Keratinocyte (primary cell): ENCODE measurements at regions not wholly inside any gene's neighbourhood (a gene's known extent, or its start where the extent isn't known, plus 50 kb on each side); places are given as distances from the start of the nearest gene placed in this dataset.

Experiments used
- DNase-seq: peaks from one replicate; pipeline ENCODE4 v3.0.0-alpha.2; 2011; ENCODE audit warnings: low read depth, missing footprints, low spot score
- FAIRE-seq: peaks from 2 replicates; lab custom pipeline; 2011; peaks lifted over from hg19 to GRCh38; lab: Jason Lieb, UNC
- H2AFZ ChIP-seq: 2 replicates; pipeline ENCODE4 v1.6.0; 2012; ENCODE audit warnings: low read length, control low read depth, inconsistent platforms; ENCODE audit not compliant: control insufficient read depth
- H3K27ac ChIP-seq: 2 replicates; pipeline ENCODE4 v1.5.1; 2011; ENCODE audit warnings: low read length; ENCODE audit not compliant: control insufficient read depth, insufficient read depth
- H3K27me3 ChIP-seq: 3 replicates; pipeline ENCODE4 v1.6.0; 2011; ENCODE audit warnings: low read length; ENCODE audit not compliant: control insufficient read depth, insufficient read depth; ENCODE audit errors: extremely low read depth
- H3K36me3 ChIP-seq, 2 experiments: 2 replicates in 1 of 2; 3 replicates in 1 of 2; pipeline ENCODE4 v1.5.1; 2011; ENCODE audit warnings: low read length in 2 of 2, mild to moderate bottlenecking in 1 of 2; ENCODE audit not compliant: control insufficient read depth in 2 of 2, insufficient read depth in 2 of 2; ENCODE audit errors: extremely low read depth in 1 of 2
- H3K4me1 ChIP-seq: 3 replicates; pipeline ENCODE4 v1.5.1; 2011; ENCODE audit warnings: low read length; ENCODE audit not compliant: control insufficient read depth, insufficient read depth; ENCODE audit errors: extremely low read depth
- H3K4me2 ChIP-seq: 3 replicates; pipeline ENCODE4 v1.6.0; 2011; ENCODE audit warnings: low read depth, low read length; ENCODE audit not compliant: control insufficient read depth, insufficient read depth; ENCODE audit errors: extremely low read depth
- H3K4me3 ChIP-seq, 3 experiments: fragments of 200-600 bp in 1 of 3; sonication (generic) in 1 of 3; 2 replicates in 2 of 3; 3 replicates in 1 of 3; pipeline ENCODE4 v1.5.1; 2011 to 2016; ENCODE audit warnings: low read length in 3 of 3, mild to moderate bottlenecking in 3 of 3, control low read depth in 2 of 3, inconsistent platforms in 1 of 3, low read depth in 1 of 3, mixed read lengths in 1 of 3, mixed run types in 1 of 3, moderate library complexity in 1 of 3; ENCODE audit not compliant: control insufficient read depth in 2 of 3, insufficient read depth in 2 of 3; ENCODE audit errors: extremely low read depth in 1 of 3
- H3K79me2 ChIP-seq: 2 replicates; pipeline ENCODE4 v1.6.0; 2012; ENCODE audit warnings: low read length; ENCODE audit not compliant: control insufficient read depth, insufficient read depth
- H3K9ac ChIP-seq: 3 replicates; pipeline ENCODE4 v1.6.0; 2011; ENCODE audit warnings: low read length; ENCODE audit not compliant: control insufficient read depth, insufficient read depth; ENCODE audit errors: extremely low read depth
- H3K9me1 ChIP-seq: 3 replicates; pipeline ENCODE4 v1.6.0; 2011; ENCODE audit warnings: low read length; ENCODE audit not compliant: control insufficient read depth, insufficient read depth; ENCODE audit errors: extremely low read depth
- H3K9me3 ChIP-seq: 2 replicates; pipeline ENCODE4 v1.5.1; 2012; ENCODE audit warnings: low read depth, low read length; ENCODE audit not compliant: control insufficient read depth
- H4K20me1 ChIP-seq: 3 replicates; pipeline ENCODE4 v1.6.0; 2011; ENCODE audit warnings: low read length; ENCODE audit not compliant: control insufficient read depth, insufficient read depth; ENCODE audit errors: extremely low read depth
- EZH2 ChIP-seq: IDR thresholded peaks from one replicate; pipeline ENCODE4 v1.6.1; 2012; ENCODE audit warnings: inconsistent platforms, mild to moderate bottlenecking, low read length, moderate library complexity
- dilution Hi-C: fragments of 300-500 bp; cut with MboI; formaldehyde crosslinking; loops from one replicate; pipeline ENCODE4 v1.7.0; 2020; ENCODE audit warnings: low sequenced_read_pairs; ENCODE audit not compliant: extremely low pct_ligation_motif_present
- TF ChIP-seq, protein P1 (sequence below), 3 experiments: IDR thresholded peaks in 1 of 3; conservative IDR thresholded peaks in 1 of 3; optimal IDR thresholded peaks in 1 of 3; 2 replicates in 2 of 3; 3 replicates in 1 of 3; pipeline versions ENCODE3 to v1.5.1; 2011; ENCODE audit warnings: low read length in 3 of 3, mild to moderate bottlenecking in 3 of 3, moderate library complexity in 2 of 3, control low read depth in 1 of 3, inconsistent platforms in 1 of 3; ENCODE audit not compliant: insufficient read depth in 2 of 3; ENCODE audit errors: extremely low read depth in 1 of 3

GRCh38 chr5:107764282-107764681 is 93.5 kb upstream of the EFNA5 start:
- Histone ChIP-seq H3K79me2 (no peaks in the 10 kb centered on the region), H4K20me1 (no peaks in the 10 kb centered on the region), H3K9me3 (no peaks in the 10 kb centered on the region), H3K27ac (no peak overlapping the region), H3K9me1 (no peaks in the 10 kb centered on the region), H3K27me3 (no peaks in the 10 kb centered on the region), H3K9ac (no peak overlapping the region), H2AFZ (no peak overlapping the region), H3K4me1 (no peaks in the 10 kb centered on the region), H3K4me2 (no peak overlapping the region), H3K4me3 (no peak overlapping the region), H3K36me3 (no peaks in the 10 kb centered on the region)
- TF ChIP-seq EZH2, result no peak
- TF ChIP-seq, protein P1, sequence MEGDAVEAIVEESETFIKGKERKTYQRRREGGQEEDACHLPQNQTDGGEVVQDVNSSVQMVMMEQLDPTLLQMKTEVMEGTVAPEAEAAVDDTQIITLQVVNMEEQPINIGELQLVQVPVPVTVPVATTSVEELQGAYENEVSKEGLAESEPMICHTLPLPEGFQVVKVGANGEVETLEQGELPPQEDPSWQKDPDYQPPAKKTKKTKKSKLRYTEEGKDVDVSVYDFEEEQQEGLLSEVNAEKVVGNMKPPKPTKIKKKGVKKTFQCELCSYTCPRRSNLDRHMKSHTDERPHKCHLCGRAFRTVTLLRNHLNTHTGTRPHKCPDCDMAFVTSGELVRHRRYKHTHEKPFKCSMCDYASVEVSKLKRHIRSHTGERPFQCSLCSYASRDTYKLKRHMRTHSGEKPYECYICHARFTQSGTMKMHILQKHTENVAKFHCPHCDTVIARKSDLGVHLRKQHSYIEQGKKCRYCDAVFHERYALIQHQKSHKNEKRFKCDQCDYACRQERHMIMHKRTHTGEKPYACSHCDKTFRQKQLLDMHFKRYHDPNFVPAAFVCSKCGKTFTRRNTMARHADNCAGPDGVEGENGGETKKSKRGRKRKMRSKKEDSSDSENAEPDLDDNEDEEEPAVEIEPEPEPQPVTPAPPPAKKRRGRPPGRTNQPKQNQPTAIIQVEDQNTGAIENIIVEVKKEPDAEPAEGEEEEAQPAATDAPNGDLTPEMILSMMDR (optimal IDR thresholded peaks at IDR 0.05 in 1 of 3, IDR thresholded peaks at IDR 0.05 in 1 of 3, conservative IDR thresholded peaks at IDR 0.05 in 1 of 3; ENCODE audit: extremely low read depth in 1 of 3, insufficient read depth in 2 of 3, low read length in 3 of 3), result no peak
- DNase-seq, result no peak
- no peak for FAIRE-seq
- dilution Hi-C loops, result no loop called here

DNA sequence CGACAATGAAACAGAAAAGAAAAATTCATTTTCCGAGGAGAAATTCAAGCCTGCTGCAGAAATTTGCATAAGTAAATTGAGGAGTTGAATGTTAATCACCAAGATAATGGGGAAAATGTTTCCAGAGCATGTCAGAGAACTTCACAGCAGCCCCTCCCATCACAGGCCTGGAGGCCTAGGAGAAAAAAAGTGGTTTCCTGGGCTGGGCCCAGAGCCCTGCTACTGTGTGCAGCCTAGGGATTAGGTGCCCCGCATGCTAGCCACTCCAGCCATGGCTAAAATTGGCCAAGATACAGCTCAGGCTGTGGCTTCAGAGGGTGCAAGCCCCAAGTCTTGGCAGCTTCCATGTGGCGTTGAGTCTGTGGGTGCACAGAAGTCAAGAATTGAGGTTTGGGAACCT is 82.7 kb upstream of the EFNA5 start:
- no peaks in the 10 kb centered on the region for H3K27me3 ChIP-seq
- no peaks in the 10 kb centered on the region for H3K4me1 ChIP-seq
- H3K36me3 ChIP-seq, result no peaks in the 10 kb centered on the region
- H3K27ac ChIP-seq, result no peak overlapping the region
- no peak for DNase-seq
- no peaks in the 10 kb centered on the region for H3K9me3 ChIP-seq
- H4K20me1 ChIP-seq, result no peaks in the 10 kb centered on the region
- dilution Hi-C loops, result no loop called here
- H3K4me3 ChIP-seq, result no peak overlapping the region
- no peak overlapping the region for H3K4me2 ChIP-seq
- no peak for TF ChIP-seq EZH2
- TF ChIP-seq, protein P1 (optimal IDR thresholded peaks at IDR 0.05 in 1 of 3, IDR thresholded peaks at IDR 0.05 in 1 of 3, conservative IDR thresholded peaks at IDR 0.05 in 1 of 3; ENCODE audit: extremely low read depth in 1 of 3, insufficient read depth in 2 of 3, low read length in 3 of 3), result no peak
- no peaks in the 10 kb centered on the region for H3K79me2 ChIP-seq
- no peaks in the 10 kb centered on the region for H3K9me1 ChIP-seq
- no peak for FAIRE-seq
- H3K9ac ChIP-seq, result no peak overlapping the region
- no peak overlapping the region for H2AFZ ChIP-seq
